CD4-positive, alpha-beta T cell treated with Interleukin-4 for 1 hour (primary cell): ENCODE measurements at regions not wholly inside any gene's neighbourhood (a gene's known extent, or its start where the extent isn't known, plus 50 kb on each side); places are given as distances from the start of the nearest gene placed in this dataset.

Experiments
- DNase-seq, 2 donors: peaks; one replicate each; pipeline ENCODE4 v3.0.0-alpha.2; 2020 to 2022

DNA sequence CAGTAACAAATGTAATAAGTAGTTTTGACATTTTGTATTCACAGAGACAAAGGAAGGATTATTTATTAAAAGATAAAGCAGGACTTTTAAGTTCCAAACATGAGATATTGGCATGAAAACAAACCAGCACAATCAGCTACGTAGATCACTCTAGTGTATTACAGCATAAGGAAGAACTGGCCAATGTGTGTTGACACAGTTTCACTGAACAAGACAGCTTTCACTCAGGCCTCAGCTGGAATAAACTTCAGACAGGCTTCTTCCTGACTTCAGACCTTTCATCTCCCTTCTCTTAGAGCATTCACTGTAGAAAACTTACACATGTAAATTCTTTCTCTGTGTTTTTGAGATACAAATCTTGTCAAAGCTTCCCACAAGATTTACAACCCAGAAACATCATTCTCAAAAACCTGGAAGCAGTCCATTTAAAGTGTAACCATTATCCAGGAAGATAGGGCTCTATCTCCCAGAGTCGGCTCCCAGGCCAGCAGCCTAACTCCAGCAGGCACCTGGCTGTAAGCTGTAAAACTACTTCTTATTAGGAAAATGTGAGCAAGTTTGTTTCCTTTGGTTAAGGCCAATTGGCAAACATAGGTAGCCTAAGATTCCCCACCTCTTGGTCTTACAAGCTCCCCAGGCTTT is 768.3 kb upstream of the CDH7 start:
- DNase-seq = no peak

DNA sequence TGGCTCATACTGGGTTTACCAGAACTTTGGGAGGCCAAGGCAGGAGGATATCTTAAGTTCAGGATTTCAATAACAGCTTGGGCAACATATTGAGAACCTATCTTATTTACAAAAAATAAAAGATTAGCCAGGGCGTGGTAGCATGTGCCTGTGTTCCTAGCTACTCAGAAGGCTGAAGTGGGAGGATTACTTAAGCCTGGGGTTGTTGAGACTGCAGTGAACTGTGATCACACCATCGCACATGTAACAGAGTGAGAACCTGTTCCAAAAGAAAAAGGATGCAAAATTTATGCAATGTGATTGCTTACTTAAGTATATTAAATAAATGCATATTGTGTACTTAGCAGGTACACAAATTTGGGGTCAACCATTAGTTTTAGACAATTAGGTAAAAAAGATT is 768.9 kb upstream of the CDH7 start:
- no peak for DNase-seq

DNA sequence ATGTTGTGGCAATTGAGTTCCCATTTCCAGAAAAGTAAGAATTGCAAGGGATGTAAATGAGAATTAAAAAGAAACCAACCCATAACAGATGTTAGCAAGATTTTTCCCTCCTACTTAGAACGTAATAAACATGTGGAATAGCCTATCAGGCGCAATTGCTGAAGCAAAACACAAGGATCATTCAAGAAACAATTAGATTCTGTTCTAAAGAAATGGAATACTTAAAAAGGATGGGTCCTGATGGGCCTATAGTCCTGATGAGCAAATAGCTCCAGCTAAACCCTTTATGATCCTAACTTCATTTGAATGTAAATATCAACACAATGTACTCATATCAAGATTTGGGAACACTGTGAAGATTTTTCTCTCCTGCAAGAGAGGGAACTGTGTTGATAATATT is 771.0 kb upstream of the CDH7 start:
- no peak for DNase-seq

DNA sequence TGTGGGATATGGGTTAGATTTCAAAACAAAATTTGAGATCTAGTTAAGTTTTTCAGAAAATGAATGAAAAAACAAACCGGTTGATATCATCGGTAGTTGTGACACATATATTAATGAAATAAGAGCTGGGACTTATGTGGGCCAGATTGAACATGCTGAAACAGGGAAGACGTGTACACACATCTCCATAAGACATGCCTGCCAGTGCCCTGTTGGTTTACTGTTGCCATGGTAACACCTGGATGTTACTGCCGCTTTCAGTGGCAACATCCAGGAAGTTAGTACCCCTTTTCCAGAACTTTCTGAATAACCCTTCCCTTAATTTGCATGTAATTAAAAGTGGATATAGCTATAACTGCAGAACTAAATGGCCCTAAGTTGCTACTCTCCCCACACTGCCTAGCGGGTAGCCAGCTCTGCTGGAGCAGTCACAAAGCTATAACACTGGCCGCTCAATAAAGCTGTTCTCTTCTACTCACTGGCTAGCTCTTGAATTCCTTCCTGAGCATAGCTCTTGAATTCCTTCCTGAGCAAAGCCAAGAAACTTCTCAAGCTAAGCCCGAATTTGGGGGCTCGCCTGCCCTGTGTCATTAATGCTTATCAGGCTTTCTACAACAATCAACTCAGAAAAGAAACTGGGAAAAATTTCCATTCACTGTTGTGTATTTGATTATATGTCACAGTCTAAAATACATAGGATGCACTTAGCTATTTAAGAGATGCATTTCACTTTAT is 776.3 kb upstream of the CDH7 start:
- DNase-seq = no peak

- no peak for DNase-seq
Observed at GRCh38 chr18:64972545-64972944, 778.3 kb upstream of the CDH7 start.

GRCh38 chr18:64966667-64967066 is 784.1 kb upstream of the CDH7 start:
- DNase-seq = no peak

DNA sequence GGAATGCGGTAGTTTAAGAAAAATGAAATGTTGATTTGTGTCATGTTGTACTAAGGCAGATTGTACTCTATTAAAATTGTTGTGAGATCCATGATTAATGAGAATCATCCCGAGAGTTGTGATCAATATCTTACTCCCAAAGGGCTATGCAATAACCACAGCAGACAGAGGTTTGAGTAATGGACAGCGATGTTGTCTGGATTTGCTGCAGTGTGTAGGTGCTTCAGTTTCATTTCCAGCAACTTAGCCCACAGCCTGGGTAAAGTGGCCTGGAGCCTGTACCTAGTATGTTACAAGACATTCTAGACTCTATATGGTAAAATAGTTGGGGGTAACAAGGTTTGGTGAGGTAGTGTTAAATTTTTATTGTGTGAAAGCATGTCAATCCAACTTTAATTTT is 794.3 kb upstream of the CDH7 start:
- no peak for DNase-seq

- DNase-seq = no peak
Observed at GRCh38 chr18:64949885-64950284, 800.9 kb upstream of the CDH7 start.

GRCh38 chr18:64936671-64937070 is 787.8 kb upstream of the LINC00305 start:
- no peak for DNase-seq

DNA sequence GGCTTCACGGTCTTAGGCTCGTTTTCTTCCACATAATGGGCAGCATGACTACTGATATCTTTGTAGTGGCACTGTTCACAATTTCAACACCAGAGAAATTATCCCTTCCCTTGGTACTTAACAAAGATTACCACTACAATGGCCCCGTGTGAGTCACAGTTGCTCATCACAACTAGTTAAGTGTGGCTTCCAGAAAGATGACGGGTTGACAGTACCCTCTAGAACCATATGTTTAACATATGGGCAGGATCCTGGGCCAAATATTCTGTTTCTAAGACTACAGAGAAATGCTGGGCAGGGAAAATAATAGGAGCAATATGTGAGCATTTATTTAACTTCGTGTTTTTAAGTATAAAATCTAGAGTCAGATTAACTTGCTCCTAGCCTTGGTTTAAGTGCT is 780.1 kb upstream of the LINC00305 start:
- DNase-seq = no peak

DNA sequence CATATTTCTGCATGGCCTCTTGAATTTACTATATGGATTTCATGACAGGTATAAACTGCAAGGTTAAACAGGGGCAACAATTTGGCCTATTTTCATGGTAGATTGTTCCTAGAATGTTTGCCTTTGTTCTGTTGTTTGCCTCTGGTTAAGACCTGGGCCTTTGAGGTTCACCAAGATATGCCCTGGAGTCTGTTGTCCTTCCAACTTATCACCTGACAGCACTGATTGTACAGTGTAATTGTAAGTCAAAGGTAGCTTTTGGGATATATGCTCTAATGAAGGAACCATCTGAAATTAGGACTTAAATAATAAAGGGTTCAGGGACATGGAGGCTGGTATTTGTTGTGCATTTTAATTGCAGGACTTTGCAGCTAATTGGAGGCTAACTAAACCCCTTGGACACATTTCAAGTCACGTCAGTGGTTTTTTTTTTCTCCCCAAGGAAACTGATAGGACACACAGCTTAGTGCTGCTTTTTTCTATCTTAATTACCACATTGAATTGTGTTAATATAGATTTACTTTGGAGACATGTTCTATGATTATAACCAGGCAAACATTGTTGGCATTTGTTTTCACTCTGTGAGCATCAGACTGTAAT is 771.2 kb upstream of the LINC00305 start:
- no peak for DNase-seq

DNA sequence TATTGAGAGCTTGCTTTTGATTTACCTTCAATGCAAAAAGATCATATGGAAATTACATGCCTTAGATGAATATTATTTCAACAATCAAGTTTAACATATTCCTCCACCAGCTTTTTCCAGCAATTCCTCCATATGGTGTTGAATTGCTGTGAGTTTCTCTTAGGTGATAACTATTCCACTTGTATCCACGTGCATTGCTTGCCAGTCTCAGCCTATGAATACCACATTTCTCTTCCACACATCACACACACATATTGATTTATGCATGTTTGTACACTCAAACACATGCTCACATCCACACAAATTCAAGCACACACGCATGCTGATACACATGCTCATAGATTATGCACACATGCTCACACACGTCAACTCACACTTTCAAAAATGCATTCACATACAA is 770.0 kb upstream of the LINC00305 start:
- no peak for DNase-seq

DNA sequence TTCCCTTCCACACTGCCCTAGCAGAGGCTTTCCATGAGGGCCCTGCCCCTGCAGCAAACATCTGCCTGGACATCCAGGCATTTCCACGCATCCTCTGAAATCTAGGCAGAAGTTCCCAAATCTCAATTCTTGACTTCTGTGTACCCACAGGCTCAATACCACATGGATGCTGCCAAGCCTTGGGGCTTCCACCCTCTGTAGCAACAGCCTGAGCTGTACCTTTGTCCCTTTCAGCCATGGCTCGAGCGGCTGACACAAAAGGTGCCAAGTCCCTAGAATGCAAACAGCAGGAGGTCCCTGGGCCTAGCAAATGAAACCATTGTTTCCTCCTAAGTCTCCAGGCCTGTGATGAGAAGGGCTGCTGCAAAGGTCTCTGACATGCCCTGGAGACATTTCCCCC is 744.5 kb upstream of the LINC00305 start:
- no peak for DNase-seq

DNA sequence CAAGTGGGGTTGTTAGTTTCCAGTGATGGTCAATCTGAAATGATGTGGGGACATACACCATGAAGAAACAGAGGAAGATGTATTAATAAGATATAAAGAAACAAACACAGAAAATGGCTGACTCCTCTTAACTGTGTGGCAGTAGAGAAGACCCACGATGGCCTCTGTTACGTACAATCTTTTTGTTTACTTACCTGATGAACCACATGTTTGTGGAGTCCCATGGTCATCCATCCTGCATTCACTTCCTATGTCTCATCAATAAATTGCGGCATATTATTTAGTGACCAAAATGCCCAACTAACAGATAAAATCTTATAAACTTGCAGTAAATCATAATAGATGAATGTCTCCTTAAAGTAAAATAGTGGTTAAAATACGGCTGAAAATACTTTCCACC is 740.1 kb upstream of the LINC00305 start:
- no peak for DNase-seq

GRCh38 chr18:64886995-64887394 is 738.1 kb upstream of the LINC00305 start:
- no peak for DNase-seq

- DNase-seq = no peak
Observed at GRCh38 chr18:64882896-64883295, 734.0 kb upstream of the LINC00305 start.

GRCh38 chr18:64876833-64877232 is 727.9 kb upstream of the LINC00305 start:
- no peak for DNase-seq

DNA sequence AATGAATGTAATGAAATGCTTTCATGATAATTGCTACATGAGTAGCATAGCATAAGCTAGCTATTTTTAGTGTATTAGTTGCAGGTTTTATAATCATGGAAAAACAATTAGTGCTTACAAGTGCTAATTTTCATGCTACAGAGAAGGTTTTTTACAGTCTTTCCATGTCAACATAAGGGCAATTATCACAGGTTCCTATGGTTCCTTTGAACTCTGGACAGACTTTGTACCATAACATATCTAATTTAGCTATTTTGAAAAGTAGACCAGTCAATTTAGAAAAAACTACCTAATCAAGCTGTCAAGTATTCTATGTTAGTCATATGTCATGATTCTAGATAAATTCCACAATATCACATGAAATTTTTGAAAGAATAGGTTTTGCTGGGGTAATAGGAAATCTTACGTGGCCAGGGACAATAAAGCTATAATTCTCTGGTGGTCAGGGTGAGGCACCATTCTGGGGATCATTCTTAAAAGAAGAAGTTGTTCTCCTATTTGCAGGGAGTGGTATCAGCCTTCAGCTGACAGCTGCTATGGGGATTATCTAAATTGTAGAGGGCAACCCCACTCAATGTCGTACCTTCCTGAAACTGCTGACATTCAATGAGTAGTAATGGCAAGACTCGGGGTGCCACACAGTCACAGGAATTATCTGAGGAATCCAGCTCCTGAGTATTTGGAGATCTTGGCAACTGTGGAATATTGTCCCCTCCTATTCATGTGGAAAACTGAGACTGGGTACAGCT is 724.0 kb upstream of the LINC00305 start:
- no peak for DNase-seq

DNA sequence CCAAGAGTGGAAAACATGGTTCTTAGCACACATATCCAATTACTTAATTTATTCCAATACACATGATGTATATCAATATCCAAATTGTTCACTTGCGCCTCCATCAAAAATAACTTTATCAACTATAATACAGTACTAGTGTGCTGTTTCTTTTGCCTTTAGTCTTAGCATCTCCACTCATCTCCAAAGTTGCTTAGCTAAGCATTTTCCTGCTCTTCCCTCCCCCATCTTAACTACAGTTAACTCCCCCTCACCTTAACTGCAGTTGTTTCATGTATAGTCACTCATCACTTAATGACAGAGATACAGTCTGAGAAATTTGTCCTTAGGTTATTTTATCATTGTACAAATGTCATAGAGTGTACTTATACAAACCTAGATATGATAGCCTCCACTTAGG is 705.2 kb upstream of the LINC00305 start:
- no peak for DNase-seq

DNA sequence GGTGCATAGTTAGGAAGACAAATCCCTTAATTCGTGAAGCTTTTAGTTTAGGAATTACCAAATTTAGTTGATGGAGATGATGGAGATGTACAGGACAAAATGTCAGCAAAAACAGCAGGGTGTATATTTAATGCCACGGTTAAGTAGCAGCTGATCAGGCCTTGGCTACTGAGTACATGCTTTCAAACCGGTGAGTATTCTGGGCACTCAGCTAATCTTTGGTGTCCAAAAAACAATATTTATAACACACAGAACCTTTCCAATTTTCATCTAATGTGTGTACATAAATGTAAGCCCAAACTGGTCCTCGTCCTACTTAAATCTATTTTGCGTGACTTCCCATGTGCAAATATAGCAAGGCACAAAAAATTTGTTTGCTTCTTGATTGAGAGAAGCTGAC is 703.4 kb upstream of the LINC00305 start:
- no peak for DNase-seq

- no peak for DNase-seq
Observed at GRCh38 chr18:64851726-64852125, 702.8 kb upstream of the LINC00305 start.

- DNase-seq = no peak
Observed at GRCh38 chr18:64850791-64851190, 701.9 kb upstream of the LINC00305 start.

DNA sequence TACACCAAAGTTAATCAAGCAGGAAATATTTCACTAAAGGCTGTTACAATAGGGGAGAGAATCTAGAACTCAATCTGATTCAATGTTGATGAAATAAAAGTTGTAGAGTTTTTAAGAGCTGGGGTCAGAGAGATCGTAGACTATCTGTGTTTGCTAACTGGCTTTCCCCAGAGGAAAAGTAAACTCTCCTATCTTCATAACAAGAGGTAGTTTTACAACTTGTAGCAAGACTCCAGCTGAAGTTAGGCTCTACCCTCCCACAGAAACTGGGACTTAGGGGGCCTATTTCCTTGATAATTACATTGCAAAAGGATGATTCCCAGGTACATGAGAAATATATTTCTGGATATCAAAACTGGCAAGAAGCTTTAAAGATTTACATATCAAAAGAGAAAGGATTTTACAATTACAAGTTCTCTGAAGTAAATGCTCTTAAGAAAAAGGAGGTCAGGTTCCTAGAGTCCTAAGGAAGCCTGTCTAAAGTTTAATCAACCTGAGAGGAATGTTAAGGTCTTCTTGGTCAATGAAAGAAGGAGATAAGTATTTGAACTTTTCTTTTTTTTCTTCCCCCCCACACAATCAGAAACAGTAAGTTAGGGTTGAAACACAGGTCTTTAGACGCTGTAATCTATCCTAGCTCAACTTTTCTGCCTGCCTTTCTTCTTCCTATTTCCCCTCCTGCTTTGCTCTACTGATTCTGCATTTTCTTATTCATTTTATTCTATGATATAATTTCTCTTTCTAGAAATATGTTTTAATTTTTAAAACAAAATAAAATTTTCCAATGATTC is 692.2 kb upstream of the LINC00305 start:
- no peak for DNase-seq
